ENCODE measurements at regions not wholly inside any gene's neighbourhood (a gene's known extent, or its start where the extent isn't known, plus 50 kb on each side); places are given as distances from the start of the nearest gene placed in this dataset.

DNA sequence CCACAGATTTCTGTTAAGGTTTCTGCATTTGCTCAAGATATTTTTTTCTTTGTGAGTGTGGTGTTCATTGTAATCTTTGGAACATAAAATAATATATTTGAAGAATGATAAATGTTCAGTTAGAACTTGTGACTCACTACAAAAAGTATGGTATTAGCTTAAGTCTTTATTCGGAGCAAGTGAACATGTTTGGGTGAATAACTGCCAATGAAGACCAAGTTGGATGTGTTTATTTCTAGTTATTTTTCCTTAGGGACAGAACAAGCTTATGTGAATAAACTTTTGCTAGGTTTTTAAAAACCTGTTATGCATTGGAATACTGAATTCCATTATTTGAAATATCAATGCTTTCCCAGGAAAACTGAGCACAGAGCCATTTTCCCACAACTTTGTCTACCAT lies 418.6 kb downstream of the SLCO4C1 start (continued):
- TF ChIP-seq, protein P1, sequence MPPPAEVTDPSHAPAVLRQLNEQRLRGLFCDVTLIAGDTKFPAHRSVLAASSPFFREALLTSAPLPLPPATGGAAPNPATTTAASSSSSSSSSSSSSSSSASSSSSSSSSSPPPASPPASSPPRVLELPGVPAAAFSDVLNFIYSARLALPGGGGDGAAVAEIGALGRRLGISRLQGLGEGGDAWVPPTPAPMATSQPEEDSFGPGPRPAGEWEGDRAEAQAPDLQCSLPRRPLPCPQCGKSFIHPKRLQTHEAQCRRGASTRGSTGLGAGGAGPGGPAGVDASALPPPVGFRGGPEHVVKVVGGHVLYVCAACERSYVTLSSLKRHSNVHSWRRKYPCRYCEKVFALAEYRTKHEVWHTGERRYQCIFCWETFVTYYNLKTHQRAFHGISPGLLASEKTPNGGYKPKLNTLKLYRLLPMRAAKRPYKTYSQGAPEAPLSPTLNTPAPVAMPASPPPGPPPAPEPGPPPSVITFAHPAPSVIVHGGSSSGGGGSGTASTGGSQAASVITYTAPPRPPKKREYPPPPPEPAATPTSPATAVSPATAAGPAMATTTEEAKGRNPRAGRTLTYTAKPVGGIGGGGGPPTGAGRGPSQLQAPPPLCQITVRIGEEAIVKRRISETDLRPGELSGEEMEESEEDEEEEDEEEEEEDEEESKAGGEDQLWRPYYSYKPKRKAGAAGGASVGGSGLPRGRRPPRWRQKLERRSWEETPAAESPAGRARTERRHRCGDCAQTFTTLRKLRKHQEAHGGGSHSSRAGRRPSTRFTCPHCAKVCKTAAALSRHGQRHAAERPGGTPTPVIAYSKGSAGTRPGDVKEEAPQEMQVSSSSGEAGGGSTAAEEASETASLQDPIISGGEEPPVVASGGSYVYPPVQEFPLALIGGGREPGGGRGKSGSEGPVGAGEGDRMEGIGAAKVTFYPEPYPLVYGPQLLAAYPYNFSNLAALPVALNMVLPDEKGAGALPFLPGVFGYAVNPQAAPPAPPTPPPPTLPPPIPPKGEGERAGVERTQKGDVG (CRISPR knock-in tag; IDR thresholded peaks at IDR 0.05; ENCODE audit: borderline replicate concordance): no peak
- TF ChIP-seq, protein P2, sequence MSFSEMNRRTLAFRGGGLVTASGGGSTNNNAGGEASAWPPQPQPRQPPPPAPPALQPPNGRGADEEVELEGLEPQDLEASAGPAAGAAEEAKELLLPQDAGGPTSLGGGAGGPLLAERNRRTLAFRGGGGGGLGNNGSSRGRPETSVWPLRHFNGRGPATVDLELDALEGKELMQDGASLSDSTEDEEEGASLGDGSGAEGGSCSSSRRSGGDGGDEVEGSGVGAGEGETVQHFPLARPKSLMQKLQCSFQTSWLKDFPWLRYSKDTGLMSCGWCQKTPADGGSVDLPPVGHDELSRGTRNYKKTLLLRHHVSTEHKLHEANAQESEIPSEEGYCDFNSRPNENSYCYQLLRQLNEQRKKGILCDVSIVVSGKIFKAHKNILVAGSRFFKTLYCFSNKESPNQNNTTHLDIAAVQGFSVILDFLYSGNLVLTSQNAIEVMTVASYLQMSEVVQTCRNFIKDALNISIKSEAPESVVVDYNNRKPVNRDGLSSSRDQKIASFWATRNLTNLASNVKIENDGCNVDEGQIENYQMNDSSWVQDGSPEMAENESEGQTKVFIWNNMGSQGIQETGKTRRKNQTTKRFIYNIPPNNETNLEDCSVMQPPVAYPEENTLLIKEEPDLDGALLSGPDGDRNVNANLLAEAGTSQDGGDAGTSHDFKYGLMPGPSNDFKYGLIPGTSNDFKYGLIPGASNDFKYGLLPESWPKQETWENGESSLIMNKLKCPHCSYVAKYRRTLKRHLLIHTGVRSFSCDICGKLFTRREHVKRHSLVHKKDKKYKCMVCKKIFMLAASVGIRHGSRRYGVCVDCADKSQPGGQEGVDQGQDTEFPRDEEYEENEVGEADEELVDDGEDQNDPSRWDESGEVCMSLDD (CRISPR knock-in tag; IDR thresholded peaks at IDR 0.05; ENCODE audit: borderline replicate concordance): no peak
- TF ChIP-seq, protein P3, sequence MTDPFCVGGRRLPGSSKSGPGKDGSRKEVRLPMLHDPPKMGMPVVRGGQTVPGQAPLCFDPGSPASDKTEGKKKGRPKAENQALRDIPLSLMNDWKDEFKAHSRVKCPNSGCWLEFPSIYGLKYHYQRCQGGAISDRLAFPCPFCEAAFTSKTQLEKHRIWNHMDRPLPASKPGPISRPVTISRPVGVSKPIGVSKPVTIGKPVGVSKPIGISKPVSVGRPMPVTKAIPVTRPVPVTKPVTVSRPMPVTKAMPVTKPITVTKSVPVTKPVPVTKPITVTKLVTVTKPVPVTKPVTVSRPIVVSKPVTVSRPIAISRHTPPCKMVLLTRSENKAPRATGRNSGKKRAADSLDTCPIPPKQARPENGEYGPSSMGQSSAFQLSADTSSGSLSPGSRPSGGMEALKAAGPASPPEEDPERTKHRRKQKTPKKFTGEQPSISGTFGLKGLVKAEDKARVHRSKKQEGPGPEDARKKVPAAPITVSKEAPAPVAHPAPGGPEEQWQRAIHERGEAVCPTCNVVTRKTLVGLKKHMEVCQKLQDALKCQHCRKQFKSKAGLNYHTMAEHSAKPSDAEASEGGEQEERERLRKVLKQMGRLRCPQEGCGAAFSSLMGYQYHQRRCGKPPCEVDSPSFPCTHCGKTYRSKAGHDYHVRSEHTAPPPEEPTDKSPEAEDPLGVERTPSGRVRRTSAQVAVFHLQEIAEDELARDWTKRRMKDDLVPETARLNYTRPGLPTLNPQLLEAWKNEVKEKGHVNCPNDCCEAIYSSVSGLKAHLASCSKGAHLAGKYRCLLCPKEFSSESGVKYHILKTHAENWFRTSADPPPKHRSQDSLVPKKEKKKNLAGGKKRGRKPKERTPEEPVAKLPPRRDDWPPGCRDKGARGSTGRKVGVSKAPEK (CRISPR knock-in tag; IDR thresholded peaks at IDR 0.05; ENCODE audit: borderline replicate concordance): no peak
- TF ChIP-seq JDP2 (CRISPR knock-in tag; IDR thresholded peaks at IDR 0.05; ENCODE audit: borderline replicate concordance): no peak
